Right forelimb (tissue), 1 donor: ENCODE measurements at regions not wholly inside any gene's neighbourhood (a gene's known extent, or its start where the extent isn't known, plus 50 kb on each side); places are given as distances from the start of the nearest gene placed in this dataset.

Experiments
- DNase-seq: peaks from one replicate; pipeline ENCODE4 v3.0.0-alpha.2; 2018

DNA sequence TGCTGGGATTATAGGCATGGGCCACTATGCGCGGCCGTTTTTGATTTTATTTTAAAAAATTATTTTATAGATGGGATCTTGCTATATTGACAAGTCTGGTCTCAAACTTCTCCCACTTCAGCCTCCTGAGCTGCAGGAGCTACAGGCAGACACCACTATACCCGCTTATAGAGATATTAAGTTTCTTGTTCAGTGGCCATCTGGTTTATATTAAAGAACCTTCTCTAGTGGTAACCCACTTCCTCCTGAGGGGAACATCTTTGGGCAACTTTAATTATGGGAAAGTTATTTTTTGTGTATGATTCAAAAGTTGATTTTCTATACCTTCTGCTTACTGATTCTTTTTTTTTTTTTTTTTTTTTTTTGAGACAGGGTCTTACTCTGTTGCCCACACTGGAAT, 172.7 kb downstream of the KLF5 start:
- no peak for DNase-seq

DNA sequence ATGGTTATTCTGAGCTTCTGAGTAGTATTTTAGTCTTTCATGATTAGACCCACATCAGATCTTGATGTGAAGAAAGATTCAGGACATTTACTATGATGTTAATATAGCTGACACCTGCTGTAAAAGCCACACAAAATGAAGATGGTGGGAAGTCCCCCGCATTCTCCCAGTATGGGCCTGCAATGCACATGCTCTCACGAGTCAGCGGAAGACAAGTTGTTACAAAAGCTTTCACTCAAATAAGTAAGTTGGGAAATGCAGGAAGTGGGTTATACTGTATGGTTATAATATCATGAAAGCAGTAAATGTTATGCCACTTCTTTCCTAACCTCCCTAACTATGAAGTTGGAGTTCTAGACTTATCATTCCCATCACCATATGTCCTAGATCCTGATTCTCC, 171.9 kb downstream of the KLF5 start:
- no peak for DNase-seq

DNA sequence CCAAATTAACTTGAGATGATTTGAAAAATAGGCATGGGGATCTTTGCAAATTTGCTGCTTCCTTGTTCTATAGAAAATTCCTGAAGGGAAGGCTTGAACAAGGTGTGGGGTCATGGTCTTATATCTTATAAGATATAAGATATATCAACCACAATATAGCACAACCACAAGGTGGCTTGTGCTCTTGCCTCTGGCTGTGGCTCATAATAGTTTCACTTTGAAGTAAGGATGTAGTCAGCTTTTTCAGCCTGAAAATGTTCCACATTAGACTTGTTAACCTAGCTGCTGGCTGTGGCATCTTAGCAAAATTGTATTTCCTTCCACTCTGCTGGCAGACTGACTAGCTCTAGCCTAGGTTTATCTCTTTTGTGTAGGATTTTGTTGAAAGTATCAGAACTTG, 169.7 kb downstream of the KLF5 start:
- DNase-seq, result no peak

DNA sequence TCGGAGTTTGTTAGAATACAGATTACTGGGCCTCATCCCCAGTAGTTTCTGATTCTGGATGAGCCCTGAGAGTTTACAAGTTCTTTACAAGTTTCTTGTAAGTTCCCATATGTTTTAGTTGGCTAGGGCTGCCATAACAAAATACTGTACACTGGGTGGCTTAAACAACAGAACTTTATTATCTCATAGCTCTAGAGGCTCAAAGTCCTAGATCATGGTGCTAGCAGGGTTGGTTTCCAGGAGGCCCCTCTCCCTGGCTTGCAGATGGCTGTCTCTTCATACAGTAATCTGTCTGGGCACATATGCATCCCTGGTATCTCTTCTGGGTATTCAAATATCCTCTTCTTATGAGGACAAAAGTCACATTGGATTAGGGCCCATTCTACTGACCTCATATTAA, 167.2 kb downstream of the KLF5 start:
- DNase-seq, result no peak

DNA sequence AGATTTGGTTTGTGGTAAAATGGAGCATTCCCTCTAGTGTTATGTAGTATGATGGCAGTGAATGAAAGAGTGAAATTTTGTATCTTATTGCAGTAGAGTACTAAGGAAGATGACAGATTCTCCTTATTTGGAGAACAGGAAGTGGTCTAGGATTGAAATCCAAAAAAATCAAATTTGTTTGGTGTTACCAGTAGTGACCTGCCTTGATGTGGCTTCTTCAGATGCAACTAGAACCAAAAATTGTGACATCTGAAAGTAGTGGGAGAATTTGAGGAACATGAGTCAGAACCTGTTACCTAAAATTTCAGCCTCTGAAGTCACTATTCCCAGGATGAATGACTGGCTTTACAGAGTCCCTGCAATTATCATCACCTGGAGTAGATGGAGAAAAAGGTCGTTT, 165.9 kb downstream of the KLF5 start:
- DNase-seq, result no peak

DNA sequence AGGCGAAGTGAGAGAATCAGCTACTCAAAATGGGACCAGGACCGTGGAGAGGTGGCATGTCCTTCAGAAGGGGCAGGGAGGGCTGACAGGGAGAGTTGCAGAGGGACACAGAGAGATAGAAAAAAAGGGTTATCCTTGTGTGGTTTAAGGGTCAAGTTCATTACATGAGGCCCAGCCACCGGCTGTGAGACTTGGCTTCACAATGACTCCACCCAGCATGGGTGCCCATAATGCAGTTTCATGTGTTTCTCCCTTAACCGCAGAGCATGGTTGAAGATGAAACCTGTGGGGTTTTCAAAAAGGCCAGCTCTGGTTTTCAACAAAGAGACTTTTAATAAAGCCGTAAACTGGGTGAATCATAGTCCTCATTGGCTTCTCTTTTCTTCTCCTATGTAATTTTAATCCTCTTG, 164.6 kb downstream of the KLF5 start:
- DNase-seq, result no peak

DNA sequence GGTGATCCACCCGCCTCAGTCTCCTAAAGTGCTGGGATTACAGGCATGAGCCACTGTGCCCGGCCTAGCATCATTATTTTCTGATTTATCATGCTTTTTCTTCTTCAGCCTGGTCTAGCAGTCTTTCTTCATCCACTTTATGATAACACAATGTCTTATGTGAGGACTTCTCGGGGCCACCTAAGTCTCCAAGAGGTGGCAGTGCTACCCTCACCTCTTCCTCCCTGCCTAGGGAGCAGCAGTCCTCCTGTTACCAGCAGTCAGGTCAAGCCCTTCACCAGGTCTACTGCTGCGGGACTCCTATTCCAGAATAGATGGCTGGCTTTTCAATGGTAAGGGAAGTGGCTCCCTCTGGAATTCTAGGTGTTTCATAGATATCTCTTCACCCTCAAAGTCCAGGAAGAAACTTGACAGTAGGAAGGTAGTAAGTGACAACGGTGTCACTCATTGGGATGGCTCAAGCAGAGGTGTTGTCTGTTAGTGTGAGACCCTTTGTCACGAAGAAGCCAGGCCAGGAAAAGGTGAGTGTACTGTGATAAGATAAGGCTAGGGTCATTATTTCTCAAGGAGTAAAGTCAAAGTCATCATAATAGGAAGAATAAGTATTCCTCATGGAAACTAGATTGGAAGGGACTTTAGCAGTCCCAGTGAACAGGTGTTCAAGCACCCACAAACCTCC, 164.0 kb downstream of the KLF5 start:
- no peak for DNase-seq

DNA sequence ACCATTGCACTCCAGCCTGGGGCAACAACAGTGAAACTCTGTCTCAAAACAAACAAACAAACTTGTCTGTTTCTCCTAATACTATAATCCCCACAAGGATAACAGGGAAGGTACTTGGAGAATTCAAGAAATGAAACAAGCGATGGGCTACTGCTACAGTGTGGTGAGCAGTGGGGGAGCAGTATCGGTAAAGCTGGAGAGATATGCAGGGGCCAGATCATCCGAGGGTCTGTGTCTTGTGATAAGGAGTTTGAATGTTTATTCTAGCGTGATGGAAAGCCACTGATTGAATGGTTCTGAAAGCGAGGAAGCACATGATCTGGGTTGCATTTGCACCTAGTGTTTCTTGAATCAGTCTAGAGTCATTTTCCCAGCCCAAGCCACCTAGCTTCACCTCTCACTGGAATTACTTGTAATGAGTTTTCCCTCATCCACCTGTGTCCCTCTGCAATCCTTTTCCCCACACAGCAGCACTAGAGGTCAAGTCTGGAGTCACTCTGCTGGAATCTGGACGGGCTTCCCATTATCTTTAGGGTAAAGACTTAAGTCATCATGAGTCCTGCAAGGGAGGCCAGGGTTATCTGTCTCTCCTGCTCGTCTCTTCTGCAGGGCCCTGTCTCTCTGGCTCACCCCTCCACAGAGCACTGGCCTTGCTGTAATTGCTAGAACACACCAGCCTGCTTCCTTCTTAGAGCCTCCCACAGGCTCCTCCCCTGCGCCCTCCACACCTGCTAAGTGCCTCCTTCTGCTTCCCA, 162.3 kb downstream of the KLF5 start:
- DNase-seq, result no peak

DNA sequence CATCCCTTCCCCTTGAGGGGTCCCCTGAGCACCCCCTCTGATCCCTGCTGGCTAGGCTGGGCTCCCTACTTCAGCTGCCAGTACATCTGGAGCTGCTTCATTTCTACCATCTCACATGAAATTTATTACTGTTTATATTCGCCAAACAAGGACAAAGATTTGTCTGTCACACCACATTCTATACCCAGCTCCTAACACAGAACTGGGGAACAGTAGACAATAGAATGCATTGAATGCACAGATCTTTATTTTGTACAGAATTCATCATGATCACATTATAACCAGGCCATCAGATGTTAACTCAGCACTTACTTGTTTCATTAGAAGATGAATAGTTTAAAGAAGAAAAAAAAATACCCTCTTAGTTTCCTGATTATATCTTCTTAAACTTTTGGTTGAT, 159.4 kb downstream of the KLF5 start:
- no peak for DNase-seq

DNA sequence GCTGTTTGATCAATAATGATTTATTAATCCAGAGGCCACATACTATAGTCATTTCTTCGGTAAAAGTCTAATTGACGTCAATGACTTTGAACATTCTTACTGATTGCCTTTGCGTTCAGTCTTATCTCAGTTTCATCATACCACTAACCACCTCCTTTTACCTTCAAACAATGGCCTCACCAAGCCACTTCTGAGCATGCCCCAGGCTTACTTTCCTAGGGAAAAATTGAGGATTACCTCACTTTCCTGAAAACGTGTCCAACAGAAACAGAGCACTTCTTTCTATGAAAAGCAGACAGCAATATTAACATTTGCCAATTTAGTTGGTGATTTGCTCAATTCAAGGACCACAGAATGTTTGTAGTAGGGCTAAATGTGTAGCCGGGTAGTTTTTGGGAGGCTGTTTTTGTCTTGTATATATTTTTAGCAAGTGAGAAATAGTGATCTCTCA, 157.6 kb downstream of the KLF5 start:
- DNase-seq, result no peak

DNA sequence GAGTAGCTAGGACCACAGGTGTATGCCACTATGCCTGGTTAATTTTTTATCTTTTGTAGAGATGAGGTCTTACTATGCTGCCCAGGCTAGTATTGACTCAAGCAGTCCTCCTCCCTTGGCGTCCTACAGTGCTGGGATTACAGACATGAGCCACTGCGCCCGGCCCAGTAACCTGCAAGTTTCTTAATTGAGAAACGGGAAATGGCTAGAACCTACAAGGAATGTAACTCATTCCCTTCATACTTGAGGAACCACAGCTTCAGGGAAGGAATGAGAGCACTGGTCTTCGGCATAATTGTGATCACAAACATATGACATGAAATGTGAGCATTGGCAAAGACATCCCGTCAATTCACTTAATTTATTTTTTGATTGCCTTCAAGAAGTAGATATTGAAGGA, 157.0 kb downstream of the KLF5 start:
- no peak for DNase-seq

DNA sequence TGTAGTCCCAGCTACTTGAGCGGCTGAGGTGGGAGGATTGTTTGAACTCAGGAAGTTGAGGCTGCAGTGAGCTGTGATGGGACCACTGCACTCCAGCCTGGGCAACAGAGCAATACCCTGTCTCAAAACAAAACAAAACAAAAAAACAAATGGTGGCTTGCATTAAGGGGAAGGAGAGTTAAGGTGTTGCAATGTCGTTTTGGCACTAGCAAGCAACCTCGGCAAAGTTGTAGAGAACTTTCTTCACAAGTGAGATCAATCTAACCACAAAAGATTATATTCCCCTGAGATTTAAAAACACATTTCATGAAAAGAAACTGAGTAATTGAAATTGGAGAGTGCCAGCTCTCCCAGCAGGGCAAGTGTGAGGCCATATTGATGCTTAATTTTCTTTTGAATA, 153.7 kb downstream of the KLF5 start:
- DNase-seq, result no peak

DNA sequence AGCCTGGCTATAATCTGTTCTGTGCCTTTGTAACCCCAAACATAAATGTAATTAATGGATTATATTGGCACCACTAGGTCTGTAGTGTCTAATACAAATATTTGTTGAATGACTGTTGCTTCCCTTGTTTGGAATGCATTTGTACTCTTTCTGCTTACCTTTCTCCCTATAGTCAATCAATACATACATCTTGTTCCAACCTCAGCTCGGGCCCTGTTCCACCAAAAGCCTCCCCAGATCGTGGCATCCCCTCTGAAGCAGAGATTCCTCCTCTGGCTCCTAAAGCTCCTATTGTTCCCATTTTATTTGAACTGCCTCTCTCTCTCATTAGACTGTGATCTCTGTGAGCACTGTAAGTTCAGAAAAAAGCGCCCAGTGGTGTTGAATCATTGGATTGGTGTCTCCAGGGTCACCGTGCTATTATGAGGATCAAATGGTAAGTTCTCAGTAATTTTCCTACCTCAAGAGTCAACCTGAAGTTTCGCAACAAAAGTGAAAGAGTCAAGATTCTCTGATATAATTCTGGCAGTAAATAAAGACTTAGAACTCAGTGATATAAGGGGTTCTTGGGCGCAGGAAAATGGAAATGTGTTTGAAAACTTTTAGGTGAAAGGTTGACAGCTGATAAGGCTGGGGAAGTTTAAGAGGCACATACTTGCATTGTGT, 151.5 kb downstream of the KLF5 start:
- DNase-seq, result no peak

DNA sequence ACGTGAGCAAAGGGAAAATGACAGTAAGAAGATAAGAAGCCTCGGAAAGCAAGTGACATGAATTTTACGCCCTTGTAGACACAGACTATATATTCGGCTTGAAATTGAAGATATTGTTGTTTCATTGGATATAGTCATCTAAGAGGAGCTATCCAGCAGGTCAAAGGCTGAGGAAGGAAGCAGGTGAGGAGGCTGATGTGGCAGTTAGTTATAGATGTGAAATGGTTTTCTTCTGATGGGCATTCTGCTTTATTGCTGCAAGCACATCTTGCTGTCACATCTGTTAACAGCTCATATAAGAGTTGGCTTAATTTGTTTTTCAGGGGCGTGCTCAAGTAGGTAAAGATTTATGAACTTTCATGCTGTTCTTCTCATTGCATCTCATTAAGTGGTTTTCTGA, 146.1 kb downstream of the KLF5 start:
- DNase-seq, result no peak

DNA sequence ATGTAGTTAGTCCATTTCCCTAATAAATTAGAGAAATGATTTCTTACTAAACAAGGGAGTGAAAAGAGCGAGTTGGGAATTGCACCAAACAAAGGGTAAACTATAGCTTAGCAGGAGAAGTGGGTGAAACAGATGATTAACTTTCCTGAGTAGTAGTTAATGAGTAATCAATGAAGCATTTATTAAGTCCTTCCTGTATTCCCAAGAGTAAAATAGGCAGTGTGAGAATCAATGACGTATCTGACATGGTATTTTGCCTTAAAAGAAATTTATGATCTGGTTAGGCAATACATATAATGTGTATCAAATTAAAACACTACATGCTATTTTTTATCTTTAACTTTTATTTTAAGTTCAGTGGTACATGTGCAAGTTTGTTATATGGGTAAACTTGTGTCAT, 142.8 kb downstream of the KLF5 start:
- DNase-seq, result no peak

DNA sequence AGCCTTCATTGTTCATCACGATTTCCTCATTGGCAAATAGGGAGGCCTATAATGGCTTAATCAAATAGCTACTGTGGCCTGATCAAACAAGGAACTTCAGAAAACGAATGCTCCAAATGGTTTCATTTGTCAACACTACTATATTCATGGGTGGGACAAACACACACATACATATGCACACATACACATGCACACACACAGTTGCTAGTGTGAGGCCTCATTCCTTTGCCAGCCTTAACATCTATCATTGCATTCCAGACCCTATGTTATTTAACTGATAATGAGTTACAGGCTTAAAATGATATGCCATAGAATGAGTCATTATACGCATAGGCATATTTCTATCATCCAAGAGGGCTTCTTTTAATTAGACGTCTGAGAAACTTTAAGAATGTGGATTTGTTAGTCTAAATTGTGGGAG, 140.2 kb downstream of the KLF5 start:
- DNase-seq, result no peak

DNA sequence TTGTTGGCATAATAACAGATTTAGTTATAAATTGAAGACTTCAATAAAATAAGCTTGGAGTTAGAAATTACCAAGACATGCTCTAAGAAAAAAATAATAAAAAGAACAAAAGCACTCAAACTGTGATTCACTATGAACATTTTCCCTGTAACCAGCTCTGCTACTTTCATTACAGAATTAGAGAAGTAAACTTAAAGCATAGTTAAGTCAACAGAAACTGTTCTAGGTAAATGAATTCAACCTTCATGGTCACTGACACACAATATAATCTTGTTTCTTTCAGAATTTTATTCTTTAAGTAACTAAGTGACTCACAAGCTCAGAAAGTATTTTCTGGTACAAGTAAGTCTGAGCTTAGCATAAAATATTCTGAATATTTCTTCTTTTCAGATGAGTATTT, 136.3 kb downstream of the KLF5 start:
- DNase-seq, result no peak

DNA sequence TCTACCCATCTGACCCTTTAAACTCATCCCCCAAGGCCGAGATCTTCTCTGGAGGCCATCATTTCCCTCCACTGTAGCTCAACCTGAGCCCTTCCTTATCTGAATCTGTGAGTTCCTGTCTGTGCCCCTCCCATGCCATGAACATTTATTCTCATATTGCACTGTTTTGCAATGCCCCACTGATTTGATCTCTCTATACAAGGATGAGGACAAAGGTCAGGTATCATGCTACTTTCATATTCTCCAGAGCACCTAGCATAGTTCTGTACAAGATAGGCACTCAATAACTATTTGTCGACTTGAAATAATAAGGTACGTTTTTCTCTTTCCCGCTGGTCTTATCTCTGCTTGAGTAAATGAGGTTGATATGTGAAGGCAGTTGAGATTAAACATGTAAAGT, 135.5 kb downstream of the KLF5 start:
- DNase-seq, result no peak

DNA sequence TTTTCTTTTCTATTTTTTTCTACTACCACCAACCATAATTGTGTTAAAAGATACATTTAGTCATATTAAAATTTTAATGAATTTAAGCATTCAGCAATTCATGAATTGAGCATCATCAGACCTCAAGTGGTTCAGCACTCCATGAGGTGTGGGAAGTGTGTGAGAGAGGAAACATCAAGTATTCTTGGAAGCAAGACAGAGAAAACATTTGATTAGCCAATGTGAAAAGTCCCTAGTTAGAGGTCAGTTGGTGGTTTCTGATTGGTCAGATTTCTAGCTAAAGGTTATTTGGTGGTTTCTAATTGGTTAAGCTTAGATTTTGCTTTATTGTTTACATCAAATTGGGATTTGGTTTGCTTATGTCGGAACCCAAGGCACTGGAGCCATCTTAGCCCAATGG, 134.7 kb downstream of the KLF5 start:
- DNase-seq, result no peak

DNA sequence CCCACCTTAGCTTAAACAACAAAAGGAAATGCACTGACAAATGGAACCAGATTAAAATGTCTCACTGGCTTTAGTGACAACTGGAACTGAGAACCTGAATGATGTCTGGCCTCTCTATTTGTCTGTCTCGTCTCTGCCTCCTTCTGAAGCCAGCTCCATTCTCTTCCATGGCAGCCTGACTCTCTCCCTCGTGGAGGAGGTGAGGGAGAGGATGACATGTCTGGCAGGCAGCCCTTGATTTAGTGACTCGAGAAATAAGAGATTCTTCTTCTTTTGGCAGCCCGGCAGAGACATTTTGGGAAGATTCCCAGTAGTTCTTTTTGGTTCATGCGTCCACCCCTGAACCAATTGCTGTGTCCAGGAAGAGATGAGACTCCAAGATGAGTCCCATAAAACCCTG, 131.7 kb downstream of the KLF5 start:
- DNase-seq, result no peak

DNA sequence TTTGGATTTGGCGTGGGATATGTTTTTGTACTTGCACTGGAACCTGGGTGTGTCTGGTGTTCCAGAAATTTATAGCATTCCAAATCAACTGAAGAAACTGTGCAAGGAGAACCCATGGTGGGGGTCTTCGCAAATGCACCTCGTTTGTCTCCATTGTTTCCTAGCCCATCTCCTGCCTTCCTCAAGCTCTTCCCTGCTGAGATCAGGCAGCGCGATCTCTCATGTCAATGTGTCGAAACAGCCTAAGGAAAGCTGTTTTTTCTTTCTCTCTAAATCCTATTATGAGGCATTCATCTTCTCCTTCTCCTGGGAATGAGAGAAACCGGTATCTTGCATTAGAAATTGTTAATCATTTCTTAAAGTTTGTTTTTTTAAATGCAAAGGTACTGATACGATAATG, 131.0 kb downstream of the KLF5 start:
- DNase-seq, result no peak

DNA sequence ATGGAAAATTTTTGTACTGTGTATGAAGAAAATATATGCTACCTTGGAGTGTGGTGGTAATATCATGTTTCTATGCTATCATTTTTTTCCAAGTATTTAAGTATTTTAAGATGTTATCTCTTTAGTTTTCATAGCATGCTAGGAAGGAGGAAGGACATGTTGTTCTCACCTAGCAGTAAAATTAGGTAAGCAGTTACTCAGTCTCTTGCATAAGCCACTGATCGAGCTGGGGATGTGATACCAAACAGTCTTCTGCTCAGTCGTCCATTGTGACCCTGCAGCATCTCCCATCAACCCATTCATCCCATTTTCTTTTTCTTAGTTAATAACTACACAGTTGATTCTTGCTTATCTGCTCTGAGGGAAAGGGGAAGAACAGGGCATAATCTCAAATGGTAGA, 130.6 kb downstream of the KLF5 start:
- no peak for DNase-seq

DNA sequence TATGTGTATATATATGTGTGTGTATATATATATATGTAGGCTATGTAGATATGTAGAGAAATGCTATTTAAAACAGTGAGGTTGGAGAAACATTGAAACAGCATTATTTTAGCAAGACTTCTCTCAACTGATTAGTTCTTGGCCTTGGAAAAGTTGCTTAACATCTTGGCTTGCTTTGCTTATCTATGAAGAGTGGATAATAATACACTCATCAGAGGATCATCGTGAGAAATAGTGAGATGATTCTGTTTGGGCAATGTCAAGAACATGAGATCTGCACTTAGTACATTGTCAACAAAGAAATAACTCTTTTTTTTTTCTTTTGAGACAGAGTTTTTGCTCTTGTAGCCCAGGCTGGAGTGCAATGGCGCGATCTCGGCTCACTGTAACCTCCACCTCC, 128.3 kb downstream of the KLF5 start:
- DNase-seq, result no peak

DNA sequence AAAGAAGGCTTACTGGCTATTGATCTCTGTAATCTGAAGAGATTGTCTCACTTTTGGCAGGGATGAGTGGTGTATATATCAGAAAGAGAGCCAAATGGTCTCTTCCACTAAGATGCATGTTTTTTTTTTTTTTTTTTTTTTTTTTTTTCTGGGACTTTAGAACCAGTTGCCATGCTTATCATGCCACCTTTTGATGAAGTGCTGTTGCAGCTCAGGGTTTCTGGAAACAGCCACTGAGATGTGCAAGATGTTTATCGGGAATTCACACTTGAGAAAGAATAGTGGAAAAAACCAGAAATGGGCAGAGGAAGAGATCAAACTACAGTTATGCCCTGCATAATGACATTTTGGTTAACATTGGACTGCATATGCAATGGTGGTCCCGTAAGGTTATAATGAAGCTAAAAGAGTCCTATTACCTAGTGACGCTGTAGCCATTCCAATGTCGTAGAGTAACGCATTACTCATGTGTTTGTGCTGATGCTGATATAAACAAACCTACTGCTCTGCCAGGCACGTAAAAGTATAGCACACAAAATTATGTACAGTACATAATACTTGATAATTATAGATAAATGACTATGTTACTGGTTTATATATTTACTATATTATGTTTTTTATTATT, 121.0 kb downstream of the KLF5 start:
- no peak for DNase-seq
